Hepatocyte (in vitro differentiated cells): ENCODE measurements at regions not wholly inside any gene's neighbourhood (a gene's known extent, or its start where the extent isn't known, plus 50 kb on each side); places are given as distances from the start of the nearest gene placed in this dataset.

Experiments
- DNase-seq: peaks from one replicate; pipeline ENCODE4 v3.0.0-alpha.2; 2016; ENCODE audit warnings: low spot score
- H2AFZ ChIP-seq: fragments of 200-600 bp; sonication (generic); 2 replicates; pipeline ENCODE4 v1.6.0; 2016; ENCODE audit warnings: antibody characterized with exemption, mild to moderate bottlenecking
- H3K27ac ChIP-seq: fragments of 200-600 bp; sonication (generic); 2 replicates; pipeline ENCODE4 v1.5.1; 2016; ENCODE audit warnings: mild to moderate bottlenecking
- H3K27me3 ChIP-seq: fragments of 200-600 bp; sonication (generic); 2 replicates; pipeline ENCODE4 v1.6.1; 2016
- H3K36me3 ChIP-seq: fragments of 200-600 bp; sonication (generic); replicated peaks from 2 replicates; pipeline ENCODE4 v1.5.1; 2016; ENCODE audit warnings: low read depth; ENCODE audit not compliant: insufficient read depth
- H3K4me1 ChIP-seq: fragments of 200-600 bp; sonication (generic); 2 replicates; pipeline ENCODE4 v1.5.1; 2016; ENCODE audit warnings: mild to moderate bottlenecking, moderate library complexity; ENCODE audit not compliant: insufficient read depth
- H3K4me2 ChIP-seq: fragments of 200-600 bp; sonication (generic); 2 replicates; pipeline ENCODE4 v1.6.0; 2016
- H3K4me3 ChIP-seq: fragments of 200-600 bp; sonication (generic); 2 replicates; pipeline ENCODE4 v1.5.1; 2016; ENCODE audit warnings: mild to moderate bottlenecking
- H3K79me2 ChIP-seq: fragments of 200-600 bp; sonication (generic); 2 replicates; pipeline ENCODE4 v1.6.0; 2017; ENCODE audit warnings: mild to moderate bottlenecking
- H3K9me2 ChIP-seq: fragments of 200-600 bp; sonication (generic); replicated peaks from 2 replicates; pipeline ENCODE4 v1.6.0; 2017; ENCODE audit warnings: mild to moderate bottlenecking; ENCODE audit not compliant: insufficient read depth
- H3K9me3 ChIP-seq: fragments of 200-600 bp; sonication (generic); 2 replicates; pipeline ENCODE4 v1.5.1; 2016; ENCODE audit warnings: low read depth, mild to moderate bottlenecking
- H4K20me1 ChIP-seq: fragments of 200-600 bp; sonication (generic); 2 replicates; pipeline ENCODE4 v1.6.0; 2016; ENCODE audit warnings: mild to moderate bottlenecking; ENCODE audit not compliant: insufficient read depth, poor library complexity, severe bottlenecking
- CTCF ChIP-seq: fragments of 200-600 bp; sonication (generic); IDR thresholded peaks from 2 replicates; pipeline ENCODE4 v1.5.1; 2016; ENCODE audit warnings: antibody characterized with exemption, mild to moderate bottlenecking; ENCODE audit not compliant: poor library complexity
- EZH2 ChIP-seq: fragments of 200-600 bp; sonication (generic); IDR thresholded peaks from 2 replicates; pipeline ENCODE4 v1.6.1; 2016; ENCODE audit warnings: antibody characterized with exemption, mild to moderate bottlenecking, borderline replicate concordance
- EZH2phosphoT487 ChIP-seq: fragments of 200-600 bp; sonication (generic); IDR thresholded peaks from one replicate; pipeline ENCODE4 v1.6.1; 2018; ENCODE audit warnings: antibody characterized with exemption, mild to moderate bottlenecking, low read depth, moderate library complexity; ENCODE audit not compliant: unreplicated experiment, severe bottlenecking
- WGBS: methylation state at CpG from one replicate; pipeline ENCODE4 v1.1.6; 2016; ENCODE audit warnings: low lambda C conversion rate; ENCODE audit errors: missing lambda C conversion rate; 5-methylcytosine and 5-hydroxymethylcytosine counted together

- no peaks in the 10 kb centered on the region for H4K20me1 ChIP-seq
- no peak overlapping the region for H2AFZ ChIP-seq
- no peaks in the 10 kb centered on the region for H3K36me3 ChIP-seq
- WGBS = 93% methylated on average over 13 of the region's 13 CpGs
- no peaks in the 10 kb centered on the region for H3K9me2 ChIP-seq
- H3K4me1 ChIP-seq = peaks cover 6% of the 10 kb centered on the region
- TF ChIP-seq EZH2phosphoT487 (no peak), CTCF (no peak)
- no peak overlapping the region for H3K27ac ChIP-seq
- no peaks in the 10 kb centered on the region for H3K27me3 ChIP-seq
- peaks cover 1% of the 10 kb centered on the region for H3K9me3 ChIP-seq
- no peak overlapping the region for H3K4me2 ChIP-seq
- no peak overlapping the region for H3K4me3 ChIP-seq
- DNase-seq = no peak
- H3K79me2 ChIP-seq = no peaks in the 10 kb centered on the region
Measured at GRCh38 chr11:71311176-71311925, 59.0 kb upstream of the SHANK2 start.

- Histone ChIP-seq H3K4me2 (no peak overlapping the region), H4K20me1 (no peaks in the 10 kb centered on the region), H3K9me2 (no peaks in the 10 kb centered on the region), H3K79me2 (no peaks in the 10 kb centered on the region), H3K4me3 (no peak overlapping the region), H3K27me3 (no peaks in the 10 kb centered on the region), H2AFZ (no peak overlapping the region), H3K9me3 (no peaks in the 10 kb centered on the region), H3K4me1 (peaks cover 6% of the 10 kb centered on the region), H3K36me3 (no peaks in the 10 kb centered on the region), H3K27ac (no peak overlapping the region)
- TF ChIP-seq EZH2 = no peak
- no peak for TF ChIP-seq EZH2phosphoT487
- TF ChIP-seq CTCF = no peak
- 93% methylated on average over 4 of the region's 4 CpGs for WGBS
- no peak for DNase-seq
Measured at GRCh38 chr11:71310184-71310583, 57.8 kb upstream of the SHANK2 start.

- 100% methylated on average over 1 of the region's 1 CpG for WGBS
- H3K27ac ChIP-seq = no peak overlapping the region
- TF ChIP-seq CTCF (no peak), EZH2phosphoT487 (no peak), EZH2 (no peak)
- no peak overlapping the region for H3K4me2 ChIP-seq
- no peaks in the 10 kb centered on the region for H4K20me1 ChIP-seq
- no peaks in the 10 kb centered on the region for H3K27me3 ChIP-seq
- H3K4me1 ChIP-seq = peaks cover 6% of the 10 kb centered on the region
- H3K36me3 ChIP-seq = no peaks in the 10 kb centered on the region
- H2AFZ ChIP-seq = no peak overlapping the region
- no peak overlapping the region for H3K4me3 ChIP-seq
- no peaks in the 10 kb centered on the region for H3K9me3 ChIP-seq
- no peaks in the 10 kb centered on the region for H3K9me2 ChIP-seq
- no peak for DNase-seq
- no peaks in the 10 kb centered on the region for H3K79me2 ChIP-seq
Measured at GRCh38 chr11:71309611-71310010, 57.2 kb upstream of the SHANK2 start.
